GM08714 (cell line): ENCODE measurements at regions not wholly inside any gene's neighbourhood (a gene's known extent, or its start where the extent isn't known, plus 50 kb on each side); places are given as distances from the start of the nearest gene placed in this dataset.

ENCODE experiments used
- H3K4me3 ChIP-seq: fragments of 200-500 bp; sonication (Bioruptor generic); 2 replicates; pipeline ENCODE4 v1.5.1; 2014; ENCODE audit warnings: mild to moderate bottlenecking, low read length, inconsistent platforms
- ZNF274 ChIP-seq: IDR thresholded peaks from 2 replicates; pipeline ENCODE4 v1.6.1; 2012; ENCODE audit warnings: mild to moderate bottlenecking, low read depth, low read length

- TF ChIP-seq ZNF274: no peak
- no peak overlapping the region for H3K4me3 ChIP-seq
These were observed 111.9 kb downstream of the CEBPB start for GRCh38 chr20:50302341-50303057.

DNA sequence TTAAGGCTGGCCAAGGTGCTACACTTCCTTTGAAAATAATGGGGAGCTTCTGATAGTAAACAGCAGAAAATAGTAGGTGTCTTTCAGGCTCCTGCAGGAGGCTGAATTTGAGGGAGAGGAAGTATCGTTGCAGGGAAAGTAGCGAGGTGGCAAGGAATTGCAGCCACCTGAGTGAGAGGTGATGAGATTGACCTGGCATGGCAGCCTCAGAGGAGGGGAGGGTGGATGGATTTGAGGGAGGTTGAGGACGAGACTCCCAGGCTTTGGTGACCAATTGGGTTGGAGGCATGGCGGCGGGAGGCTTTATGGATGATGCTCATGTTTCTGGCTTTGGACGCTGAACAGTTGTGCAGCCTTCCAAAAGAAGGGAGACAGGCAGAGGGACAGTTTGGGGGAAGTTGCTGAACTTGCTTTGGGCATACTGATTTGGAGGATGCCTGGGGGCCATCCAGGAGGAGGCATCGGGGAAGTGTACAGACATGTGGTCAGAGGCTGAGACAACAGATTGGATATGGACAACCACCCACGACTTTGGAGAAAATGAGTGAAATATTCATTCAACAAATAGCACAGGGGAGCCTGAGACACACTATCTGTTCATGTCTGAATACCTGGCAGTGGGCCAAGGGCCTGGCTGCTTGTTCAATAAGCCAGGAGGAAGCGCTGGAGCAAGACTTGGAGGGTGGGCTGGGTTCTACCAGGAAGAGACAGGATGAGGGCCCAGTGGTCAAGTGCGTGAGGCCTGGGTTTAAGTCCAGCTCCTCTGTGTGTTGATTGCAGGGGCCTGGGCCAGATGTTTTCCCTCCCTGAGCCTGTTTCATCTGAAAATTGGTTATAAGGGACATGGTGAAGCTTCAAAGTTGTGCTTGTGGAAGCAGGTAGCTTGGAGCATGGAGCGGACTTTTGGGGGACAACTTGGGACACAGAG is 113.2 kb downstream of the CEBPB start:
- no peak overlapping the region for H3K4me3 ChIP-seq
- TF ChIP-seq ZNF274: no peak

DNA sequence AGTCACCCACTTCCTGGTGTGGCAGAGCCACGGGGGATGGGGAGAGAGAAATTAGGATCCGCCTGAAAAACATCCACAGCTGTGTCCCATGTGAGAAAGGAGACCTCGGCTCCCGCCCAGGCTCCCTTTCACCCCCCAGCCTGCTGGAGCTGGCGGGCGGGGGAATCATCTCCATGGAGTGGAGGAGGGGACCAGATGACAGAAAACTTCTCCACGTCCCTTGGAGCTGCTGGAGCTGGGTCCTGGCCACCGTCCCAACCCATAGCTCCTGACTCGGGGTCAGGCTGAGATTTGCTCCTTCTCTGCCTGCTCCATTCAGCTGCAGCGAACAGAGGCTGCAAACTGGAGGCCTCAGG is 113.8 kb downstream of the CEBPB start:
- no peak for TF ChIP-seq ZNF274
- H3K4me3 ChIP-seq: no peak overlapping the region

GRCh38 chr20:50304923-50305635 is 114.4 kb downstream of the CEBPB start:
- no peak overlapping the region for H3K4me3 ChIP-seq
- no peak for TF ChIP-seq ZNF274

DNA sequence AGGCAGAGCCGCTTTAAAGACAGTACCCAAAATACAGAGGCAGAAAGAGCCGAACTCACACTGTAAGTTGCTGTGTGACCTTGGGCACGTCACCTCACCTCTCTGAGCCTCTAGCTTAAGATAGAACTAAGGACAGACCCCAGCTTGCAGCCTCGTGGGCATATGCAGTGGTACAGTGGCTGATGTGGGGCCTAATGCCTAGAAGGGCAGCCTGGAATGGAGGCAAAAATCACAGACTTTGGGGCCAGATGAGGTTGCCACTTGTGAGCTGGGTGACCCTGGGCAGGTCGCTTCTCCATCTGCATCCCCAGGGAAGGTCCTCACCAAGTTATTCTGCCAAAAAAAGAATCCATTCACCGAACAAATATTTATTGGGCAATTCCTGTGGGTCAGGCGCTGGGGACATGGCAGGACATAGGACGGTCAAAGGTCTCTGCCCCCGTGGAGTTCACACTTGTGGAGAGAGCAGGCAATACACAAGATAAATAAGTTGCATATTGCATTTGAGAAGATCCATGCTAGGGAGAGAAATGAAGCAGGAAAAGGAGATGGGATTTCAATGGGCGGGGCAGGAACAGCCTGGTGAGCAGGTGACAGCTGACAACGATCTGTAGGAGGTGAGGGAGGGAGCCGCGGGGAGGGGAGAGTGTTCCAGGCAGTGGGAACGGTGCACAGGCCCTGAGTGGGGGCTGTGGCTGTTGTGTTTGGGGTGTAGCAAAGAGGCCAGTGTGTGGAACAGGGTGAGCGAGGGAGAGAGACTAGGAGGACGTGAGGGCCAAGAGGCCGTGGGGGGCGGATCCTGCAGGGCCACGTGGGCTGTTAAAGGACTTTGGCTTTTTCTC is 115.2 kb downstream of the CEBPB start:
- H3K4me3 ChIP-seq: no peak overlapping the region

GRCh38 chr20:50306478-50307423 is 116.1 kb downstream of the CEBPB start:
- H3K4me3 ChIP-seq: no peak overlapping the region

More for the DNA sequence above, 115.2 kb downstream of the CEBPB start:
- TF ChIP-seq ZNF274: no peak

DNA sequence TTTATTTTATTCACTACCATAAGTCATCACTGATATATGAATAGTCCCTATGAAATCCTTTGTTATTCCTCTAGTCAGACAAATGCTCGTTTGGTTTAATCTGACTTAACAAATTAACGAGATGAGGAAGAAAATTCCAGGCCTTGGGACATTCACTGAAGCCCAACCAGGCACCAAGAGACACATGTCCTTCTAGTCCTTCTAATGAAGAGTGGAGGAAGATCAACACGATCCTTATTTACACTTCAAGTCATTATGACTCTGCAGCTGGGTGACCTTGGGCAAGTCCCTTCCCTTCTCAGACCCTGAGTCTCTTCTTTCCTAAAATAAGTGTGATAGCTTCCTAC is 117.5 kb downstream of the CEBPB start:
- no peak overlapping the region for H3K4me3 ChIP-seq
- TF ChIP-seq ZNF274: no peak

More at GRCh38 chr20:50306478-50307423, 116.1 kb downstream of the CEBPB start:
- TF ChIP-seq ZNF274: no peak

GRCh38 chr20:50308513-50309279 is 118.1 kb downstream of the CEBPB start:
- no peak for TF ChIP-seq ZNF274
- H3K4me3 ChIP-seq: no peak overlapping the region

DNA sequence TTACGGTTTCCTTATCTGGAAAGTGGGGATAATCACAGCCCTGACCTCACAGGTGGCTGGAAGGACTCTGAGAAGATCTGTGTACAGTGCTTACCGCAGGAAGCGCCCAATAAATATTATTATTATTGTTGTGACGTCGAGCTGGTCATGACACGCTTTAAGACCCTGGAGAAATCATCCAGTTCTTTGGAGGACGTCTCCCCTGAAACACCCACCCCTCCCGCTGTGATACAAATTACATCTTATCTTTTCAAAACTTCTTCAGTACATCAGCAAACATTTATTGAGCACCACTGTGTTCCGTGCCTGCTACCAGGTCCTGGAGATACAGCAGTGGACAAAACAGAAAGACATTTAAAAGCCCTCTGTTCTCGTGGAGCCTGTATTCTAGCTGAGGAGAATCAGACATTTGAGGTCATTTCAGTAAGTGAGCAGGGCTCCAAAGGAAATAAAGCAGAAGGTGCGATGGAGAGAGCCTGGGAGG is 118.7 kb downstream of the CEBPB start:
- H3K4me3 ChIP-seq: no peak overlapping the region
- TF ChIP-seq ZNF274: no peak

- TF ChIP-seq ZNF274: no peak
- H3K4me3 ChIP-seq: no peak overlapping the region
These were observed 119.4 kb downstream of the CEBPB start for GRCh38 chr20:50309764-50310672.

GRCh38 chr20:50310673-50311051 is 120.0 kb downstream of the CEBPB start:
- TF ChIP-seq ZNF274: no peak
- H3K4me3 ChIP-seq: no peak overlapping the region
